ENCODE measurements at regions not wholly inside any gene's neighbourhood (a gene's known extent, or its start where the extent isn't known, plus 50 kb on each side); places are given as distances from the start of the nearest gene placed in this dataset.
"Not testable (repeated sequence)": the region's sequence is repeated elsewhere in the genome, so short reads cannot be mapped to it uniquely, and the experiment has no call there.

DNA sequence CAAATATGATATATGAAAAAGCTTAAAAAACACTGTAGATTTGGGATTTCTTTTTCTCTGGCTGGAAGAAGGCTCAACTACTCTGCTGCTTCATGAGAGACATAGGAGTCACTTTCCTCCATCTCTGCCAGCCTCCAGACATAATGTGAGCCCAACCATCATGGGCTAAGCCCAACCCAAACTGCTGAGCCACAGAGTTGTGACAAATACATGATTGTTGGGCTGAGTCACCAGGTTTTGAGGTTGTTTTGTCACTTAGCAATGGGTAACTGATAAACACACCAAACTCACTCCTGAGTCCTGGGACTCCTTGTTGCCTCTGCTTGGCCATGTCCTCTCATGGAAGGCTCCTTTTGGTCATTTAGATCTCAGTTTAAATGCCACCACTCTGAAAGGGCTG lies 381.8 kb upstream of the FZD8 start:
- no peak for DNase-seq

DNA sequence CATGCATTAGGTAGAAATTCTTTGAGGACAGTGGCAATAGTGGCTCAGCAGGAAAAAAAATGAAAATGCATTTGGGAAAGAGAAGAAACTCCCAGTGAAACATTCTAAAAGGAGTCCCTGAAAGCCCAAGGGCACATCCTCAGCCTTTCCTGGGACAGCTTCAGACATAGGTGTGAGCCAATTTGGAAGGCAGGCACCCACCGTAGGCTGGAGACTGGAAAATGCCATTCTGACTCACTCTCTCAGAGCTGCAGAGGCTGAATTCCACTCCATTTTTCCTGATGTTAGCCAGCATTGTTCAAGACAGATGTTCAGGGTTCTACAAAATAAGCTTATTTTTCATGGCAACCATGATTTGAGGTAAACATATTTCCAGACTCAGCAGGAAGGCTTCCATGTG lies 379.0 kb upstream of the FZD8 start:
- DNase-seq: no peak

DNA sequence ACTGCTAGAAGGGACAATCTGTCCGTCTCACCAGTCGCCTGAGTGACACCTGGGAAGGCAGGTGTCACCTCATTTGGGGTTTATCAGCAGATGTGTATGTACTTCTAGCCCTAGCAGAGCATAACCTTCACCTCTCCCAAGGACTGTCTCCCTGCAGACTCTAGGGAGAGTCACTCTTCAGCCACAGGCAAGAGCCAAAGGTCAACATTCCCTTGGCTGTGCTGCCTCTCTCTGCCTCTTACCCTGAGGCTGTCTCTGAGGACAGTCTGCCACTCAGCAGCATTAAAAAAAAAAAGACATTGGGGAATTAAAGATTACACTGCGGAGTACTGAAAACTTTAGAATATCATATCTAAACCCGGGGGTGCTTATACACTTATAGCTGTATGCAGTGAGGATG lies 377.7 kb upstream of the FZD8 start:
- no peak for DNase-seq

DNA sequence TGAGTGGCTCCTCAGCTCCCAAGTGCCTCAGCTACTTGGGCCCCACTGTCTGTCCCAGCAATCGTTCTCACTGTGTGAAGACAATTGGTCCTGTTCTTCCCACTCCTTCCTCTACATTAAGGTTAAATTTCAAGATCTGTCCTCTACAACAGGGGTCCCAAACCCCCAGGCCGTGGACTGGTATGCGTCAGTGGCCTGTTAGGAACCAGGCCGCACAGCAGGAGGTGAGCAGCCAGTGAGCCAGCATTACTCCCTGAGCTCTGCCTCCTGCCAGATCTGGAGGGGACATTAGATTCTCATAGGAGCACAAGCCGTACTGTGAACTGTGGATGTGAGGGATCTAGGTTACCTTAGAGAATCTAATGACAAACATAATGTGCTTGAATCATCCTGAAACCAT lies 376.9 kb upstream of the FZD8 start:
- DNase-seq: no peak

DNA sequence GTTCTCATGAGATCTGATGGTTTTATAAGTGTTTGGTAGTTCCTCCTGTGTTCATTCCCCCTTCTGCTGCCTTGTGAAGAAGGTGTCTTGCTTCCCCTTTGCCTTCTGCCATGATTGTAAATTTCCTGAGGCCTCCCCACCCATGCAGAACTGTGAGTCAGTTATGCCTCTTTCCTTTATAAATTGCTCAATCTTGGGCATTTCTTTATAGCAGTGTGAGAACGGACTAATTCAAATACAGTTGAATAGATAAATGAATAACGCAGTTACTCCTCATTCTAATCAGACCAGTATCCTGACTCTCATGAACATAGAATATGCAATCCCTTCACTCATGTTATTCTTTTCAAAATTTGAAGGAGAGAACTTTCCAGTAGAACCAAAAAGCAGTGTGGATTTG lies 375.0 kb upstream of the FZD8 start:
- DNase-seq: no peak

DNA sequence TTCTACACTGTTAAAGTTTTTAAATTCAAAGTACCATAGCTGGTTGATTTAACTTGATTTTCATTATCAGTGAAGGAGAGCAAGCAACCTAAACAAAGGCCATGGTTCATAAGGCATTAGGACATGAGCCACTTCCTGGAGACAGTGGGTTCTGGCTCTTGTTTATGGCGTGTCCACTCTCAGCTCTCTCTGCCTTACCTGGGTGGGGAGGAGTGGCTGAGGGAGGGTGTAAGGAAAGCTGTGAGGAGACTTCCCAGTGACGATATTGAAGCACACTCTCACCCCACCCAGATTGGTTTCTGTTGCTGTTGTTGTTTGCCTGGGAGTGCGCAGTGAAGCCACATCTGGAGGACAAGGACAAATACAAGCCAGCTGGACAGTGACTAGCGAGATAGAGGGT lies 365.3 kb upstream of the FZD8 start:
- DNase-seq: no peak

- DNase-seq: no peak
Observed at GRCh38 chr10:36003688-36004087, 361.6 kb upstream of the FZD8 start.

- DNase-seq: no peak
Observed at GRCh38 chr10:36003031-36003600, 361.0 kb upstream of the FZD8 start.

DNA sequence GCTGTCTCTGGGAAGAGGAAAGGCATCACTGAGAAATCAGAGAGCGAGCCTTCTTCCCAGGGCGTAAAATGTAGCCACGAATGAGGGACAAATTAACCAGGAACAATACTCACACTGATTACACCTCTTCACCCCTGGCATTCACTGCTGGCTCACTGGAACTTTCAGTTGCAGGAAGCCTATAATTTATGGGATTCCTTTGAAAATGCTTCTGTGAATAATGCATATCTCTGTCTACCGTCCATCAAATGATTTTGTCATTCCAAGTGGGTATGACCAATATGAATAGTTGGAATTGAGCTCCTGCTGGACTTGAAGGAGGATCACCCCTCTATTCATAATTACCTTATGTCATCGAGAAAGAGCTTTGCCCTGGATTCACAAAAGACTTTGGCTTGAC lies 360.3 kb upstream of the FZD8 start:
- DNase-seq: no peak

- not testable (repeated sequence) for DNase-seq
Observed at GRCh38 chr10:36000754-36001153, 358.7 kb upstream of the FZD8 start.

DNA sequence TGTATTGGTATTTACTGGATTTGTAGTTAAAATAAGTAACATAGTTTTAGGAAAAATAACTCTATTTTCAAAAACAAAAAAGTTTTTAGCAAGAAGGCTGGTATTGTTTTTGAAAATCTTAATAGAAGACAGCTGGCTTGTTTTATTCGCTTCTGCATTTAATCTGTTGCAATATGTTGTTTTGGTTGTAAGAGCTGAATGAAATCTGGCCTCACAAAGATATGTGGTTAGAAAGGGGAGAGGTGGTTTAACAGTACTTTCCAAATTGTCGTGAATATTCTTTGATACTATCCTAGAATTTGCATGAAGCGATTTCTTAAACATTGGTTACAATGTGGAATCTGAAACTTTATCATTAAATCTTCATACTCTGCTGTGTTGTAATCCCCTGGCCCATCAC lies 355.9 kb upstream of the FZD8 start:
- no peak for DNase-seq

GRCh38 chr10:35995485-35995884 lies 353.4 kb upstream of the FZD8 start:
- DNase-seq: no peak

GRCh38 chr10:35993591-35994515 lies 351.8 kb upstream of the FZD8 start:
- no peak for DNase-seq

DNA sequence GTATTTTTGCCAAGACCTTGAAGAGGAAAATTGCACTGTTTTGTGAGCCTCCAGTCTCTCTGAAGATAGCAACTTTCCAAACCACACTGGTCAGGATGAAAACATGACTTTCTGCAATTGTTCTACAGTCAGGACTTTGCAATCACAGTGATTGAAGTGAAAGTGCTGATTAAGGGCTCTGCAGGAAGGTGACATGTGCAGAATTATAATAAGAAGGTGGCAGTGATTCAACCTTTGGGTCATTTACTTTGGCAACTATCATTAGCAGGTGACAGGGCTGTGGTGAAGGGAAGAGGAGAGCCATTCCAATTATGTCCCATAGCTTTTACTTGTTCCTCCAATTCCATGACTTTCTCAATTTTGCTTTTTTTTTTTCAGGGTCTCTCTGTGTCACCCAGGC lies 350.0 kb upstream of the FZD8 start:
- DNase-seq: no peak

DNA sequence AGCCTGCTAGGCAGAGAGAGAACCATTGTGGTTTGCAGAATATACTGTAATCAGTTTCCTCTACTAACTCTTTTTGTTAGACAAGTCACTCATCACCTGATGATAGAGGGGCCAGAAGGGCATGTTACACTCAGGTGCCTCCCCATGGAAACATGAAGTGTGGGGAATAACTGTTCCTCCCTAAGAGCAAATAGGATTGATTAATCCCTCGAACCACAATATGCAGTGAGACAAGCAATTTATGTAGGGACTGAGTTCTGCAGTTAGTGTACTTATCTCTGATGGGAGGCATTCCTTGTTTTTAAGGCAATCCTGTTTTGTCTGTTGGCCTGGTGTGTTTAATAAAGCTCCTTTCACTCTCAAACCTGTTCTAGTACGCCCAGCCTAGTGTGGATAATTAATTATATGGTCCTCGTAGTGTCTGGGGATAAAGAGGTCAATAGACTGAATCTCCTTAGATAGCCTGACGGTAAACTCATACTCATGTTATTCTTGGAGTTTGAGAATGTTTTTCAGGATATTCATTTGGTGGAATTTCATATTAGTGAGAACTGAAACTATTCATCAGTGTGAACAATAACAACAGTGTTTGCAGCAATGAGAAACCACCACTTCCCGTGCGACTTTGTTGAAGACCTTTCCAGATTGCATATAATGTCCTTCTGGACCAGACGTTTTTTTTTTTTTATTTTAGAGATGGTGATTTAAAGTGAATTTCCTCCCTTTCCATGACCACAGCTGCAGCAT lies 344.8 kb upstream of the FZD8 start:
- DNase-seq: no peak

DNA sequence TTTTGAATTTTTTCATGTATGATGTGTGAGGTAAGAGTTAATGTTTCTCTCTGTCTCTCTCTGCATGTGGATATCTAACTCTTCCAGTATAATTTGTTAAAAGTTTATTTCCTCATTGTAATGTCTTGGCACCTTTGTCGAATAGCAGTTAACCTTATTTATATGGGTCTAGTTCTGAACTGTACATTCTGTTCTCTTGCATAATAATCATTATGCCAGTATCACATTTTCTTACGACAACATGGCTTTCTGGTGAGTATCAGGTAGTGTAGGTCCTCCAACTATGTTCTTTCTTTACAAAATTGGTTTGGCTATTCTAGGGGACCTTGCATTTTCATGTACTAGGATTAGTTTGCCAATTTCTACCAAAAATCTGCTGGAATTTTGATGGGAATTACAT lies 337.0 kb upstream of the FZD8 start:
- no peak for DNase-seq

GRCh38 chr10:35973912-35974591 lies 332.0 kb upstream of the FZD8 start:
- peak; percentile 13 for DNase-seq

GRCh38 chr10:35972275-35972674 lies 330.2 kb upstream of the FZD8 start:
- no peak for DNase-seq

- DNase-seq: no peak
Observed at GRCh38 chr10:35971397-35971796, 329.3 kb upstream of the FZD8 start.

GRCh38 chr10:35963685-35964084 lies 321.6 kb upstream of the FZD8 start:
- DNase-seq: no peak

GRCh38 chr10:35961501-35961900 lies 319.4 kb upstream of the FZD8 start:
- DNase-seq: no peak

GRCh38 chr10:35959252-35959651 lies 317.2 kb upstream of the FZD8 start:
- no peak for DNase-seq

DNA sequence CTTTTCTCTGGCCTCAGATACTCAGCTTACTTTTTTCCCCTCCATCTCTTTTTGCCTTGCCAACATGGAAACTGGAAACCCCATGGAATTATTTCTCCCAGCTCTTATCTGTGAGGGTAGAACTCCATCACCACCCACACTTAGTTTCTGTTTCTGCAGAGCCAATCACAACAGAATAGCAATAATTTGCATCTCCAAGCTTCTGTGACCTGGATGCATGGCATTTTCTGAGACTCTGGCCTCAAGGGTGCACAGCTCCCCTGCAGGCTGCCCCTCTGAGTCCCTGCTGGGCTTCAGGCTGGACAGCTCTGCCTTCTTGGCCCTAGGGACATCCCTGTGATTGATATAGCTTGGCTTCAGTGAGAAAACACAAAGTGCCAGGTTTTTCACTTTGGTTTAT lies 316.5 kb upstream of the FZD8 start:
- DNase-seq: not testable (repeated sequence)

Measured in NCI-H1105 (cell line).